GM18909 (cell line): ENCODE measurements at regions not wholly inside any gene's neighbourhood (a gene's known extent, or its start where the extent isn't known, plus 50 kb on each side); places are given as distances from the start of the nearest gene placed in this dataset.

Source experiments
- ATAC-seq: cut with Tn5 transposase; IDR thresholded peaks from one replicate; pipeline ENCODE4 v1.9.1; 2021; ENCODE audit warnings: mild to moderate bottlenecking; ENCODE audit not compliant: unreplicated experiment, poor library complexity

DNA sequence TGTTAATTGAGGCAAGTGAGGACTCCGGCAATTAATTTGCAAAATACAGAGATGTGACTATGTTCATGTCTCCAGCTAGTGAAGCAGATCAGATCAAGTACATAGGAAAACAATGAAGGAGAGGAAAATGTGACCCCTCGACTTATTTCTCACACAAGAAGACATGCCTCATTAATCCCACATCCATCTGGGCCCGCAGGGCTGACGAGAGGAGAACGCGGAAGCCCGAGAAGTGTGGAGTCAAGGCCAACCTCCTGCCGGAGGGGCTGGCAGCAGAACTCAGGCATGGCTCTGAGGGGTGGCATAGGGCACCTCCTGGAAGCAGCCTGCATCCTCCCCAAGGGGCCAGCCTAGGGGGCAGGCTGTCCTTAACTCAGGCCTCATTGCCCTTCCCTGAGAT is 54.4 kb downstream of the ZNF503 start:
- ATAC-seq, result no peak

GRCh38 chr10:75345738-75346137 is 55.8 kb downstream of the ZNF503 start:
- ATAC-seq, result no peak

DNA sequence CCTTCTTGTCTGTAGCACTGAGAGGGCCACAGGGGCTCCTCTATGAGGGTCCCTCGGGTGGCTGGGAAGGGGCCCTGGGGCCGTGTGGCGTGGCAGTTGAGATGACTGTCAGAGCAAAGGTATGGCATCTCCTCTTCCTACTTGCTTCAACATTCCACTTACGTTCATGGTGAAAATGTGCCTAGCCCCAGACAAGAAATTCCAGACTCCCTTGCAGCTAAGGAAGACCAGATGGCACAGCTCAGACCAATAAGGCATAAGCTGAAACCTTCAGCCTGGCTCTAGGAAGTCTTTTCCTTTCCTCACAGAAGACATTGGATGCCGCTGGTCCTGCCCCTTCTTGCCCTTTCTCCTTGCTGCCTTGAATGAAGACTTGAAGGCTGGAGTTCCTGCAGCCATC is 57.4 kb downstream of the ZNF503 start:
- no peak for ATAC-seq

DNA sequence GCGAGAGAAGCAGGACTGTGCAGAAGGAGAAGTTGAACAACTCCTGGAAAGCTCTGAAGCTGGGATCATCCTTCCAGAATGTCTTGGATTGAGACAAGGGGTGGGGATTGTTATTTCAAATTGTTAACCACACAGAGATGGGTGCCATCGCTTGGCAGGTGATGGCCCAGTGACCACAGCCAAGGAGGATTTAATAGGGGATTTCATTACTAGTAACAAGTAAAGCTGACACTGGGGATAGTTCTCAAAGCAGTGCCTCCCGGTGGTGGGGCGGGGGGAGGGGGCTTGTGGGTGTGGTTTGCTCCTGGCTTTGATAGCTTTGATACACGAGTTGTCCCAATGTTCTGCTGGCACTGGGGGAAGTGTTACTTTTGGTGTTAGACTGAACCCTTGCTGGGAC is 59.2 kb downstream of the ZNF503 start:
- ATAC-seq, result no peak

- peak; percentile 88 for ATAC-seq
Measured at GRCh38 chr10:75335983-75336382, 65.6 kb downstream of the ZNF503 start.

- no peak for ATAC-seq
Measured at GRCh38 chr10:75335191-75335590, 66.4 kb downstream of the ZNF503 start.

- no peak for ATAC-seq
Measured at GRCh38 chr10:75334720-75335119, 66.8 kb downstream of the ZNF503 start.

GRCh38 chr10:75332081-75332480 is 69.5 kb downstream of the ZNF503 start:
- no peak for ATAC-seq

DNA sequence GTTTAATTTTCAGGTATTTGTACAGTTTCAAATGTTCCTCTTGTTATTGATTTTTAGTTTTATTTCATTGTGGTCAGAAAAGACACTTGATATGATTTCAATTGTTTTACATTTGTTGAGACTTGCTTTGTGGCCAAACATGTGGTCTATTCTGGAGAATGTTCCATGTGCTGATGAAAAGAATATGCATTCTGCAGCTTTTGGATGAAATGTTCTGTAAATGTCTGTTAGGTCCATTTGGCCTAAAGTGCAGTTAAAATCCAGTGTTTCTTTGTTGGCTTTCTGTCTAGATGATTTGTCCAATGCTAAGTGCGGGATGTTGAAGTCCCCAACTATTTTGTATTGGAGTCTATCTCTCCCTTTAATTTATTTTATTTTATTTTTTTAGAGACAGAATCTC is 70.5 kb downstream of the ZNF503 start:
- ATAC-seq, result no peak

DNA sequence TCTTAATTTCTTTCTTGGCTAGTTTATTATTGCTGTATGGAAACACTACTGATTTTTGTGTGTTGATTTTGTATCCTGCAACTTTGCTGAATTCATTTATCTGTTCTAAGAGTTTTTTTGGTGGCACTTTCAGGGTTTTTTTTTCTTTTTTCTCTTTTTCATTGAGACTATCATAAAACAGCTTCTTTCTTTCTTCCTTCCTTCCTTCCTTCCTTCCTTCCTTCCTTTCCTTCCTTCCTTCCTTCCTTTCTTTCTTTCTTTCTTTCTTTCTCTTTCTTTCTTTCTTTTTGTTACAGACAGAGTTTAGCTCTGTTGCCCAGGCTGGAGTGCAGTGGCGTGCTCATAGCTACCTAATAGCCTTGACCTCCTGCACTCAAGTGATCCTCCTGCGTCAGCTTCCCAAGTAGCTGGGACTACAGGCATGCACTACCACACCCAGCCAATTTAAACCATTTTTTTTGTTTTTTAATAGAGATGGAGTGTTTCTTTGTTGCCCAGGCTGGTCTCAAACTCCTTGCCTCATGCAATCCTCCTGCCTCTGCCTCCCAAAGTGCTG is 72.3 kb downstream of the ZNF503 start:
- ATAC-seq, result no peak

DNA sequence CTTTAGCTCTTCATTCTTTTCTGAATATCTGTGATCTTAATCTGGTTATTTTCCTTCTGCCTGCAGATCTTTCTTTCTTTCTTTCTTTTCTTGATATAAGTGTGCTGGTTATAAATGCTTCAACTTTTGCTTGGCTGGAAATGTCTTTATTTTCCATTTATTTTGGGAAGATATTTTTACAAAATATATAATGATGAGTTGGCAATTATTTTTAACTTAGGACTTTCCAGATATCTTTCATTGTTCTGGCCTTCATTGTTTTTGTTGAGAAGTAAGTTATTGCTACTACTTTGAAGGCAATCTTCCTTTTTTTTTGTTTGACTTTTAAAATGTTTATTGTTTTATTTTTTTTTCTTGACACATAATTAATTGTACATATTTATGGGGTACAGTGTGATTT is 75.3 kb downstream of the ZNF503 start:
- ATAC-seq, result no peak

DNA sequence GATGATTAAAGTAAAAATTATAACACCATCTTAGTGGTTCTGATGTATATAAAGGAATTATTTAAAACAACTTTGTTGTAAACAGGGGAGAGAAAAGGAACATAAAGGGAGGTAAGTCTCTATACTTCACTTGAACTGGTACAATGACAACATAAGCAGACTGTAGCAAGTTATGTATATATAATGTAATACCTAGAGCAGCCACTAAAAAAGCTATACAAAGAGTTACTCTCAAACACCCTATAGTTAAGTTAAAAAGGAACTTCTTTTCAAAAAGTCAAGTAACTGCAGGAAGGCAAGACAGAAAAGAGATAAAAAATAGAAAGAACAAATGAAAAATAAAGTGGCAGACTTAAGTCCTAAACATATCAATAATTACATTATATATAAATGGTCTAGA is 82.3 kb downstream of the ZNF503 start:
- ATAC-seq, result no peak

GRCh38 chr10:75314570-75314969 is 78.8 kb upstream of the COMTD1 start:
- no peak for ATAC-seq

- no peak for ATAC-seq
Measured at GRCh38 chr10:75312440-75312839, 76.7 kb upstream of the COMTD1 start.

- ATAC-seq, result no peak
Measured at GRCh38 chr10:75305675-75306074, 69.9 kb upstream of the COMTD1 start.

GRCh38 chr10:75304741-75305390 is 69.1 kb upstream of the COMTD1 start:
- ATAC-seq, result no peak

DNA sequence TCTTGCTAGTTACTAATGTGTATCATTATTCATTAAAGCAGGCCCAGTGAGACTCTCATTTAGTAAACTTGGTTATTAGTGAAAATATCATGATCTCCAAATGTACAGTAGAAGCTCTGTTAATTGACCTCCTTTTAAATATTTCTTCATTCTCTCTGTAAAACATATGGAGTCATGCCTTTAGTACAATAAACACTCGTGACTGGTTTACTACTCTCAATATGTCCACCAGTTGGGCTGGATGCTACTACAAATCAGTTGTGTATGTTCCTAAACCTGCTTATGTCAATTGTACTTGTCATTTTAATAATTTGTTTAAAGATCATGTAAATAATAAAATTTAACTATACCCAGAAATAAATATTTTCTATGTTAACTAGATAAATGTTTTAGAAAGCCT is 68.6 kb upstream of the COMTD1 start:
- ATAC-seq, result no peak

DNA sequence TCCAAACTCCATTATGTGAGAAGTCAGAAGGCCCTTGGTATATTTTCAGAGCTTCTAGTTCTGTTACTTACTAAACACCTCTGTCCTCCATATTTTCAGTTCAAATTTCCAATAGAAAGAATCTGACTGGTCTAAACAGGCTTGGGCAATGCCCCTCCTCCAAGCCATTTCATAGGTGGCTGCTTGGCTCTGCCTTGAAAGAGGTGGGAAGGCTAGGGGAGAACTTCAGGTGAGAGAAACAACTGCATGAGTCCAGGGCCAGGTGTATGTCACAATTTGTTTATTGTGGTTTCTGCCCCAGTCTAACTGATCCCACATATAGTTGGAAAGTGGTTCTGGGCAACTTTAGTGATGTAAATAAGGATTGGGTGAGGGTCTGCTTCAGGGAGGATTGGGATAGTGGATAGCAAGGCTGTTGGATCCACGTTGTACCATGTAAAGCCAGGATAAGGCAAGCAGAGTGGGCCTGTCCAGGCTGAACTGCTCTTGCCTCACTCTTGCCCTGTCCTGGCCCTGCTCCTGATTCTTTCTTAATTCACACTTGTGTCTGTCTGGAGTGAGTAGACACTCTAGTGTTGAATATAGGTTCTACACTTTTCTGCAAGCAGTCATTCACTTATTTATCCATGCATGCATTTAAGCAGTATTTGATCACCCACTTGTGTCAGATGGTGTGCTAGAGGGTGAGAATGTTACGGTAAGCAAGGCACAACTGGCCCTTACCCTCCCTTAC is 67.5 kb upstream of the COMTD1 start:
- ATAC-seq, result no peak

GRCh38 chr10:75302029-75302428 is 66.3 kb upstream of the COMTD1 start:
- ATAC-seq, result no peak

DNA sequence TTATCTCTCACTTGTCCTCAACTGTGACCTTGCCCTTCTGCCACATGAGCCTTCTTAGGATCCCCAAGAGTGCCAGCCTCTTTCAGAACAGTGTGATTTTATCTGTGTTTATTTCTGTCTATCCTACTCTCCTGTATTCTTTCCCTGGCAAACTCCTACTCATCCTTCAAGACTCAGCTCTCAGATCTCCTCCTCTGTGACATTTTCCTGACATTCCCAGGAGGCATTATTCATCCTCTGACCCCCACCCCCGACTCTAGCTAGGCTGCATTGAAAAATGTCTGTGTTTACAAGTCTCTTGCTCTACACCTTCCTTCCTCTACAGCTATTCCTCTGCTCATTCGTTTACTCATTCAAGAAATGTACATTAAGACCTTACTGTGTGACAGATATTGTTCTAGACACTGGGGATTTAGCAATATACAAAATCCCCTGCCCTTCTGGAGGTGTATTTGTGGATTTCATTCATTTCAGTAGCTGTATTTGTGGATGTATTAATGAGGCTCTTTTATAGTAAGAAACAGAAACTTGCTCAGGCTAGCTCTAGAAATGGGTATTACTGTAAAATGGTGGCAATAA is 61.4 kb upstream of the COMTD1 start:
- no peak for ATAC-seq

DNA sequence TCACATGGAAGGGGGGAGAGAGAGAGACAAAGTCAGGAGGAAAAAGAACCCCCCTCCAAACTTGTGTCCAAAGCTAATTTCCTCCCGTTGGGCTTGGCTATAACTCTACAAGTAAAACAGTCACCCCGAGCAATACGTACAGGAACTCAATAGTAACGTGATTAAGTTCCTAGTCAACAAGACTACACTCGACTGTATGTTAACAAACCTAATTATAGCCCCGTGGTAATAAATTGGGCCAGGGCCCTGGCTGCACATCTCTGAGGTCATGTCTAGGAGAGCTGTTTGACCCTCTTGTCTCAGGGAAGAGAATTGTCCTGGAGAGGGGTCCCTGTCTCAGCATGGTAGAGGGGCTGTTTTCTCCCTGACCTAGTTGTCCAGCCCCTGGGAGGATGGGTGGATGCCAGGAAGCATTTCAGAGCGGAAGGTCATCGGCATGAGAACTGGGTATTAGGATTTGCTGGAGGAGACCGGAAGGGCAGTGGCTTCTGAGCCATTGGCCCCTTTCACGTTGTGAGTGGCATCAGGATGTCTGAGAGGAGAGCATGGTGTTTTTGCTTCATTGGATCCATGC is 60.2 kb upstream of the COMTD1 start:
- ATAC-seq, result no peak
